Mucosa of rectum (tissue), 2 donors: ENCODE measurements at regions not wholly inside any gene's neighbourhood (a gene's known extent, or its start where the extent isn't known, plus 50 kb on each side); places are given as distances from the start of the nearest gene placed in this dataset.

ENCODE experiments used
- H3K27ac ChIP-seq, 2 donors: one replicate each; pipeline ENCODE4 v1.7.0; 2013; ENCODE audit warnings: inconsistent platforms in 2 of 2, low read depth in 2 of 2, low read length in 2 of 2
- H3K27me3 ChIP-seq, 2 donors: one replicate each; pipeline ENCODE4 v1.7.0; 2013; ENCODE audit warnings: low read length in 2 of 2; ENCODE audit not compliant: control insufficient read depth in 2 of 2, insufficient read depth in 2 of 2
- H3K36me3 ChIP-seq, 2 donors: one replicate each; pipeline ENCODE4 v1.7.0; 2013; ENCODE audit warnings: low read length in 2 of 2; ENCODE audit not compliant: control insufficient read depth in 2 of 2, insufficient read depth in 2 of 2
- H3K4me1 ChIP-seq, 2 donors: one replicate each; pipeline ENCODE4 v1.7.0; 2013; ENCODE audit warnings: low read length in 2 of 2, mild to moderate bottlenecking in 1 of 2; ENCODE audit not compliant: control insufficient read depth in 2 of 2, insufficient read depth in 2 of 2
- H3K4me3 ChIP-seq, 2 donors: one replicate each; pipeline ENCODE4 v1.7.0; 2013; ENCODE audit warnings: low read length in 2 of 2
- H3K9ac ChIP-seq, 2 donors: one replicate each; pipeline ENCODE4 v1.7.0; 2013; ENCODE audit warnings: low read length in 2 of 2, low read depth in 1 of 2, mild to moderate bottlenecking in 1 of 2
- H3K9me3 ChIP-seq, 2 donors: one replicate each; pipeline ENCODE4 v1.7.0; 2013; ENCODE audit warnings: low read length in 2 of 2; ENCODE audit not compliant: control insufficient read depth in 2 of 2
- donor health status: healthy.
- donor health status: Normal muscosa, but diverticular disease.

DNA sequence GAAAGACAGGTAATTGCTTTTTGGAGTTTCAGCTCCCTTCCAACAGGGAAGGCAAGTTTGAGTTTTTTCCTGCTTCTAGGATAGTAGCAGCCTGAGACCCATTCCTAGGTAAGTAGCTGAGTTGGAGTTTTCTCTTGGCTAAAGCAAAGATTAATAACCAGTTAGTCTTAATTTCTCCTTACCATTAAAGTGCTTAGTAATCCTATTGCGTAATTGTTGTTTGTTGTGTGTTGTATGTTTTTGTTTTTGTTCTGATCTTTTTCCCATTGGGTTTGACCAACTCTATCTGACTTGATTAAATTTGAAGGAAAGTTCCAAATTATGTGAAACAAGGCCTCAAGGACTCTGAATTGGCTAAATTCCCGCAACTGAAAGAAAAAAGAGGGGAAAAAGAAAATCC, 83.5 kb downstream of the TBX22 start:
- H3K27me3 ChIP-seq = no peaks in the 10 kb centered on the region
- H3K27ac ChIP-seq = no peak overlapping the region
- no peak overlapping the region for H3K9ac ChIP-seq
- H3K4me3 ChIP-seq = no peak overlapping the region
- no peaks in the 10 kb centered on the region for H3K4me1 ChIP-seq
- no peaks in the 10 kb centered on the region for H3K9me3 ChIP-seq
- H3K36me3 ChIP-seq = no peaks in the 10 kb centered on the region

DNA sequence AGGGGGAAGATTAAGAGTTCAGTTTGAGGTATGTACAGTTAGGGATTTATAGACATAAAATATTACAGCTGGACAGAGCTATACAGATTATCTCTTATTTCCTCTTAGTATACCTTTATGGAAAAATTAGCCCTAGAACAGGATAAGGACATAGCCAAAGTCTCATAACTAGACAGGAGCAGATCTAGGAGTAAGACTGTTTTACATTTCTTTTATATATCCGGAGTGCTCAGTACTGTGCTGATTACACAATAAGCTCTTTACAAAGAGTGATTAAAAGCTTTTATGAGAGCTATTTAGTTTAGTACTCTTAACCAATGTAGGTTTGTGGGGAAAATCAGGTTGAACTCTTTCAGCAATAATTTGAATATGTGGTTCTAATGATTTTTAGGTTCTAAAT, 105.8 kb downstream of the TBX22 start:
- no peaks in the 10 kb centered on the region for H3K9me3 ChIP-seq
- H3K9ac ChIP-seq = no peak overlapping the region
- H3K27ac ChIP-seq = no peak overlapping the region
- H3K27me3 ChIP-seq = no peaks in the 10 kb centered on the region
- H3K36me3 ChIP-seq = no peaks in the 10 kb centered on the region
- no peak overlapping the region for H3K4me3 ChIP-seq
- no peaks in the 10 kb centered on the region for H3K4me1 ChIP-seq

DNA sequence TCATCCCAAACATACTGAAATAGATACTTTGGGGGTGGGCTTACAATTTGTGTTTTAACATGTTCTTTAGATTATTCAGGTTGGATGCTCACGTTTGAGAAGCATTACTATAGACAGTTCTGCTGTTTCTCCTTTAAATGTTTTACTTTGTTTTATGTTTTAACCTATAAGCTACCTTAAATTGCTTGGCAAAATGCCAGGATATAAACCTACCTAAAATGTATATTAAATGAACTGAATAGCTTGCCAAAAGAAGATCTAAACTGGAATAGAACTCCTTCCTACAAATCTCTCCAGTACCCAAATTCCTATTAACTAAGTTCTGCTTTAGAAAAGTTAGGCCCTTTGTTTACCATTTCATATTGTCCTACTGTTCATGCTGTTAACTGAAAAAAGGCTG, 124.4 kb downstream of the TBX22 start:
- no peak overlapping the region for H3K9ac ChIP-seq
- H3K36me3 ChIP-seq = no peaks in the 10 kb centered on the region
- H3K4me1 ChIP-seq = no peaks in the 10 kb centered on the region
- H3K27ac ChIP-seq = no peak overlapping the region
- no peaks in the 10 kb centered on the region for H3K9me3 ChIP-seq
- no peak overlapping the region for H3K4me3 ChIP-seq
- H3K27me3 ChIP-seq = no peaks in the 10 kb centered on the region

DNA sequence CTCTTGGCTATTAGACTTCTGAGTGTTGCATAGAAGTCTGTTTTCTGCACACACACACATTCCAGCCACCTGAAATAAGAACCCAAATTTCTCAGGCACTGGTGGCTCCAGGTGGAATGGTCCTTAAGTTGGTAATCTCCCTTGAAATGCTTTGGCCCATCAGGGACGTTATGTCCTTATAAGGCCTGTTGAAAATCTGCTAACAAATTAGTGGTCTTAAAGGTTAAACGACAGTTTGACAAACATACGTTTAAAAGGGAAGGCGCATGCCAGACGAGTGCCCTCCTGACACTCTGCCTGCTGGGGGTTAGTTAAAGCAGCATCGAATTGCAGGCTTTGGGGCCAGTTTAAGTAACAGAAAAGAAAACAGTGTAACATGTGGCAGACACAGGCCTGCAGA, 125.0 kb downstream of the TBX22 start:
- Histone ChIP-seq H3K4me1 (no peaks in the 10 kb centered on the region), H3K4me3 (no peak overlapping the region), H3K27me3 (no peaks in the 10 kb centered on the region)

DNA sequence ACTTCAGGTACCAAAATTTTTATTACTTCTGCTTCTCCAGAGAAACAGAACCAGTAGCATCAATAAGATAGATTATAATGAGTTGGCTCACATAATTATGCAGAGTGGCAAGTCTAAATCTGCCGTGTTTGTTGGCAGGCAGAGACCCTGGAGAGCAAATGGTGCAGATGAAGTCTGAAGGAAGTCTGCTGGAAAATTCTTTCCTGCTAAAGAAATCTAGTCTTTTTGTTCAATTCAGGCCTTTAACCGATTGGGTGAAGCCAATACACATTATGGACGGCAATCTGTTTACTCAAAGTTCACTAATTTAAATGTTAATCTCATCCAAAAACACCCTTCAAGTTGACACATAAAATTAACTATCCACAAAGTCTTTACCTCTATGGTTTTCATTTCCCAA, 156.0 kb downstream of the TBX22 start:
- no peak overlapping the region for H3K9ac ChIP-seq
- no peak overlapping the region for H3K27ac ChIP-seq
- H3K4me3 ChIP-seq = no peak overlapping the region
- H3K9me3 ChIP-seq = no peaks in the 10 kb centered on the region
- no peaks in the 10 kb centered on the region for H3K36me3 ChIP-seq
- no peaks in the 10 kb centered on the region for H3K4me1 ChIP-seq
- H3K27me3 ChIP-seq = no peaks in the 10 kb centered on the region

More for the DNA sequence above, 125.0 kb downstream of the TBX22 start:
- H3K9ac ChIP-seq = no peak overlapping the region
- no peaks in the 10 kb centered on the region for H3K36me3 ChIP-seq
- no peak overlapping the region for H3K27ac ChIP-seq
- H3K9me3 ChIP-seq = no peaks in the 10 kb centered on the region

DNA sequence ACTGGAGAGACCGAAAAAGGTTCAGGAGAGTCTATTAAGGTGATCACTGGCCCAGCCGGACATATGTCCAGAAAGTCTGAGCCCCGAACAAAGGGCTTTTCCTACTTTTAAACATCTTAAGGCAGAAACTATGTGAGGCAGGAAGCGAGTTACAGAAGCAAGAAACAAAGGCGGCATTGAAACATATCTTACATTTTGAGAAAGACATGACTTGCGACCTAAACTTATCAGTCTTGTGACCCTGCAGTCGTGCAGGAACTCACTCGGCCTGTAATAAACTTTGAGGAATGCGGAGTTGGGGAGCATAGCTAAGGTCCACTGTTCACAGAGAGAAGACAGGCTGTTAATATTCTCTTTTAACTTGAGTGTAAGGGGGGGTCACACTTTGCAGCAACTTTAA, 158.7 kb downstream of the TBX22 start:
- Histone ChIP-seq H3K27ac (no peak overlapping the region), H3K4me3 (no peak overlapping the region), H3K4me1 (no peaks in the 10 kb centered on the region), H3K9ac (no peak overlapping the region), H3K36me3 (no peaks in the 10 kb centered on the region), H3K27me3 (no peaks in the 10 kb centered on the region), H3K9me3 (no peaks in the 10 kb centered on the region)

DNA sequence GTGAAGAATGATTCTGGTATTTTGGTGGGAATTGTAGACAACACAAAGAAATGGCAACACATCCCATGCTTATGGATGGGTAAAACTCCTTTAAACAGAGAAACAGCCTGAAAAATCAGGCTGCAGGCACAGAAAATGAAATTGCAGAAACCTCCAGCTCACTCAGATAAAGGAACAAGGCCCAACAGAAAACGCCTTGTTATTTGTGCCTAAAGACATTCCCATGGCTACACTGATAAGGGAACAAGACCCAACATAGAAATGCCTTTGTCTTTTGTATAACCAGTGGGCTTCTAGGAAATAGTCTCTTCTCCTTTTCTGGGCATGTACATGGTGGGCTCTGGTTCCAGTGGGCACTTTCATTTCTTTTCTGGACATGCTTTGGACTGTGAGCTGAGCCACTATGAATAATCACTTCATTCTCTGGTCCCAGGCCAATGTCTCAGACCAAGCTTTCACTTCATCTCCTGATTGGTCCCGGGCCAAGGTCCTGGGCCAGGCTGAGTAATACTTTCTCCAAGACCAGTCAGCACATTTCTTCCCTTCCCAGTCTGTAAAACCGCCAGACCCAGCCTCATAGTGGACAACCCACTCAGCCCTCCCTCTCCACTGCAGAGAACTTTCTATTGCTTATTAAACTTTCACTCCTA, 160.5 kb downstream of the TBX22 start:
- no peak overlapping the region for H3K9ac ChIP-seq
- no peaks in the 10 kb centered on the region for H3K9me3 ChIP-seq
- H3K27me3 ChIP-seq = no peaks in the 10 kb centered on the region
- no peaks in the 10 kb centered on the region for H3K4me1 ChIP-seq
- no peak overlapping the region for H3K4me3 ChIP-seq
- H3K36me3 ChIP-seq = no peaks in the 10 kb centered on the region
- no peak overlapping the region for H3K27ac ChIP-seq

DNA sequence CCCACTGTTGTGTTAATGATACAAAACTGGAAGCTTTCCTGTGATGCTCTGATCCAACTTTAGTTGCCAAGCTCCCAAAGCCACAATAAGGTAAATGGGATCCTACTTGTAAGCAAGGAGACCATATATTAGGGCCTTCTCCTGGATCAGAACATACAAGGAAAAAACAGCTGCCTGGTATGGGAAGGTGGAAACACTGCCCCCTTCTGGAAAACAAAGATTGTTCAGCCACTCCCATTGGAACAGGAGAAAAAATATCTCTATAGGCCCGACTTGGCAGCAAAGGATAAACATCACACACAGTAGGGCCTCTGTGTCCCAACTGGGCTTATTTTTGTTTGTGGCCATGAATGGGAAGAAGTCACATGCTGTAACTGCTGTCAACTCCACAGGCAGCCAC, 166.5 kb downstream of the TBX22 start:
- Histone ChIP-seq H3K9ac (no peak overlapping the region), H3K27ac (no peak overlapping the region), H3K9me3 (no peaks in the 10 kb centered on the region), H3K4me3 (no peak overlapping the region), H3K4me1 (no peaks in the 10 kb centered on the region), H3K27me3 (no peaks in the 10 kb centered on the region), H3K36me3 (no peaks in the 10 kb centered on the region)

DNA sequence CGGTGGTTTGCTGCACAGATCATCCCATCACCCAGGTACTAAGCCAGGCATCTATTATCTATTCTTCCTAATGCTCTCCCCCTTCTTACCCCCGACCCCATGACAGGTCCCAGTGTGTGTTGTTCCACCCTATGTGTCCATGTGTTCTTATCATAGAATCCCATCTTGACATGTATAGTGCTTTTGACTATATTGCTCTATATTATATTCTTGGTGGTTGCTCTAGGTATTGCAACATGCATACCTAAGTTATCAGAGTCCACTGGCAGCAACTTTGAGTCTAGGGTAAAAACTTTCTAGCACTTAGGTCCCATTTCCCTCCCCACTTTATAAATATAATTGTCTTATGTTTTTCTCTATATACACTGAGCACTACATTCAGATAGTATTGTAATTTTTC, 170.3 kb downstream of the TBX22 start:
- Histone ChIP-seq H3K4me1 (no peaks in the 10 kb centered on the region), H3K4me3 (no peak overlapping the region), H3K9ac (no peak overlapping the region), H3K9me3 (no peaks in the 10 kb centered on the region), H3K27me3 (no peaks in the 10 kb centered on the region), H3K27ac (no peak overlapping the region), H3K36me3 (no peaks in the 10 kb centered on the region)

DNA sequence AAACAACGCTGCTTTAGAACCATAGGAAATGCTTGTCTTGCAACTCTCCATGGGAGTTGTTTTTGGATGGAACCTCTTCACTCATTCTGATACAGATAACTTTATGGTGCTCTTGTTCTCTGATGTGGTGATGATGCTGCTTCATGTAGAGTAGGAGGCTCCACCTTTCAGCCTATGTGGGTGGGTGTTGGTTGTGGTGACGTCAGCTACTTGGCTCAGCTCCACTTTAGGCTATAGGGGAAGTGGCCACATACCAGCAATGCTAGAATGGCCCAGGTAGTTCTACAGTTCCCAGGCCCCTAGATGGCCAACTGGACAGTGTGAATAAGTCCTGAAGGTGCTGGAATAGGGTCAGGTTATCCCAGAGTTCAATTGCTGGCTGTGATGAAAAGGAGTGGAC, 192.1 kb downstream of the TBX22 start:
- Histone ChIP-seq H3K27ac (no peak overlapping the region), H3K9me3 (no peaks in the 10 kb centered on the region), H3K36me3 (no peaks in the 10 kb centered on the region), H3K4me1 (no peaks in the 10 kb centered on the region), H3K27me3 (no peaks in the 10 kb centered on the region), H3K4me3 (no peak overlapping the region), H3K9ac (no peak overlapping the region)

DNA sequence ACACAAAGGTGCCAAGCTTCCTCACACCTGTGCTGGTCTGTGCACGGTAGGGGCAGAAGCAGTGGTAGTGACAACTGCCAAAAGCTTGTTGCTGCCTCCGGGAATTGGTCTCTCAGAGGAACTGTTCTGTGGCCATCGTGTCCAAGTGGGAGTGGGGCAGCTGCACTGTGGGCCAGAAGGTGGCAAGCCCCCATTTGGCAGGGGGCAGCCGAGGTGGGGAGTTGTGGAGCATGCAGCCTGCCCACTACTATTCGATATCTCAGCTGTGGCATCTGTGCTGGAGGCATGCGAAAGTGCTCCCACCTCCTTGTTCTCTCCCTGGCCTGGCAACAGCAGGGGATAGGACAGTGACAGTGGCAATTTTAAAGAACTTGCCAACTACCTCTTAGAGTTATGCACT, 192.8 kb downstream of the TBX22 start:
- no peaks in the 10 kb centered on the region for H3K4me1 ChIP-seq
- no peak overlapping the region for H3K4me3 ChIP-seq
- H3K9ac ChIP-seq = no peak overlapping the region
- H3K27ac ChIP-seq = no peak overlapping the region
- H3K36me3 ChIP-seq = no peaks in the 10 kb centered on the region
- no peaks in the 10 kb centered on the region for H3K27me3 ChIP-seq
- no peaks in the 10 kb centered on the region for H3K9me3 ChIP-seq
